SK-N-SH (cell line): ENCODE measurements at regions not wholly inside any gene's neighbourhood (a gene's known extent, or its start where the extent isn't known, plus 50 kb on each side); places are given as distances from the start of the nearest gene placed in this dataset.

Experiments
- CTCF ChIP-seq: fragments of 200-600 bp; sonication (generic); IDR thresholded peaks from 2 replicates; pipeline ENCODE4 v1.6.1; 2017; ENCODE audit warnings: antibody characterized with exemption, mild to moderate bottlenecking, moderate library complexity
- EZH2phosphoT487 ChIP-seq: fragments of 200-600 bp; sonication (generic); IDR thresholded peaks from 2 replicates; pipeline ENCODE4 v1.6.1; 2017; ENCODE audit warnings: low read depth, mixed run types, mild to moderate bottlenecking, antibody characterized with exemption, moderate library complexity, borderline replicate concordance
- FOXJ3 ChIP-seq: sonication (generic); formaldehyde crosslinking; IDR thresholded peaks from 2 replicates; pipeline ENCODE4 v1.5.1; 2020; ENCODE audit warnings: mild to moderate bottlenecking, missing genetic modification reagents
- GABPA ChIP-seq: IDR thresholded peaks from 2 replicates; pipeline ENCODE4 v1.4.0; 2012; ENCODE audit warnings: low read depth, mild to moderate bottlenecking
- MXI1 ChIP-seq: IDR thresholded peaks from 2 replicates; pipeline ENCODE4 v1.6.1; 2012; ENCODE audit warnings: mild to moderate bottlenecking, low read depth, low read length, improper control_type of control experiment
- RCOR1 ChIP-seq: fragments of 150-350 bp; IDR thresholded peaks from 2 replicates; pipeline ENCODE4 v1.6.1; 2017; ENCODE audit warnings: antibody characterized with exemption, low read length
- SMC3 ChIP-seq: IDR thresholded peaks from 2 replicates; pipeline ENCODE4 v1.6.1; 2012; ENCODE audit warnings: low read depth, low read length, improper control_type of control experiment
- TAF1 ChIP-seq: IDR thresholded peaks from 2 replicates; pipeline ENCODE4 v1.6.1; 2012; ENCODE audit warnings: low read depth, mild to moderate bottlenecking, low read length, moderate library complexity, borderline replicate concordance
- USF2 ChIP-seq: fragments of 150-350 bp; IDR thresholded peaks from 2 replicates; pipeline ENCODE4 v1.6.1; 2017; ENCODE audit warnings: antibody characterized with exemption, low read length, low read depth, borderline replicate concordance

GRCh38 chr2:120932881-120933280, 197.2 kb downstream of the GLI2 start:
- no peak for TF ChIP-seq CTCF
- no peak for TF ChIP-seq MXI1
- TF ChIP-seq RCOR1, result no peak
- no peak for TF ChIP-seq TAF1
- TF ChIP-seq EZH2phosphoT487, result no peak
- no peak for TF ChIP-seq FOXJ3 (CRISPR knock-in tag)
- TF ChIP-seq GABPA, result no peak
- TF ChIP-seq SMC3, result no peak
- TF ChIP-seq USF2, result no peak
